Immature natural killer cell (primary cell): ENCODE measurements at regions not wholly inside any gene's neighbourhood (a gene's known extent, or its start where the extent isn't known, plus 50 kb on each side); places are given as distances from the start of the nearest gene placed in this dataset.

Source experiments
- DNase-seq, 3 donors: peaks; one replicate each; pipeline ENCODE4 v3.0.0; 2022; ENCODE audit warnings: mixed read lengths in 1 of 3
- H3K27ac Mint-ChIP-seq, 6 donors: one replicate each; pipeline ENCODE4 v1.8.0; 2020; ENCODE audit warnings: mixed read lengths in 6 of 6, mild to moderate bottlenecking in 5 of 6, inconsistent platforms in 4 of 6, moderate library complexity in 3 of 6
- H3K27me3 Mint-ChIP-seq, 3 donors: one replicate each; pipeline ENCODE4 v1.8.0; 2020 to 2021; ENCODE audit warnings: low read depth in 3 of 3, mild to moderate bottlenecking in 3 of 3, mixed read lengths in 3 of 3, moderate library complexity in 3 of 3, inconsistent platforms in 1 of 3
- H3K36me3 Mint-ChIP-seq, 3 donors: one replicate each; pipeline ENCODE4 v1.8.0; 2020; ENCODE audit warnings: mixed read lengths in 3 of 3, inconsistent platforms in 2 of 3, mild to moderate bottlenecking in 2 of 3
- H3K4me1 Mint-ChIP-seq, 2 donors: one replicate each; pipeline ENCODE4 v1.8.0; 2020; ENCODE audit warnings: inconsistent platforms in 2 of 2, mild to moderate bottlenecking in 2 of 2, mixed read lengths in 2 of 2, moderate library complexity in 1 of 2
- H3K4me3 Mint-ChIP-seq, 5 donors: one replicate each; pipeline ENCODE4 v1.8.0; 2020; ENCODE audit warnings: mild to moderate bottlenecking in 5 of 5, mixed read lengths in 5 of 5, inconsistent platforms in 3 of 5, moderate library complexity in 3 of 5
- H3K9me3 Mint-ChIP-seq, 6 donors: one replicate each; pipeline ENCODE4 v1.8.0; 2020; ENCODE audit warnings: mild to moderate bottlenecking in 6 of 6, mixed read lengths in 6 of 6, inconsistent platforms in 4 of 6, moderate library complexity in 3 of 6

DNA sequence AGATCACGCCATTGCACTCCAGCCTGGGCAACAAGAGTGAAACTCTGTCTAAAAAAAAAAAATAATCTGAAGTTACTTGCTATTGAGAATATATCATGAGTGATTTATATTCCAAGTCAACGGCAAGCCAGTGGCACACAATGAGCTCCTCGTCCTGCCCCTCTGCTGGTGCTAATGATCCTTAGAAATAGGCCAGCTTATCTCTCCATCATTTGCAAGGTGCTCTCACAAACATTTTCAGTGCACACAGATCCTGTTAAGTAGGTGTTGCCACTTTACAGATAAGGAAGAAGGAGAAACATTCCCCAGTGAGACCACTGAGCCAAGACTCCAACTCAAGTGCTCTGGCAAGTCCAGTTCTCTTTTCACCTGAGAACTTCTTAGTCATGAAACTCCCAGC is 91.3 kb upstream of the GPR45 start:
- no peak overlapping the region for H3K4me3 Mint-ChIP-seq
- peaks cover 4 to 7% (median 4%) of the 10 kb centered on the region in 3 donors for H3K27me3 Mint-ChIP-seq
- no peaks in the 10 kb centered on the region for H3K36me3 Mint-ChIP-seq
- DNase-seq, result no peak
- H3K9me3 Mint-ChIP-seq, result peaks cover 0 to 2% (median 0%) of the 10 kb centered on the region in 6 donors
- H3K4me1 Mint-ChIP-seq, result no peaks in the 10 kb centered on the region
- H3K27ac Mint-ChIP-seq, result no peak overlapping the region

- Mint-ChIP-seq H3K27me3 (peaks cover 7 to 12% (median 12%) of the 10 kb centered on the region in 3 donors), H3K4me3 (no peak overlapping the region), H3K27ac (no peak overlapping the region)
These were observed 87.3 kb upstream of the GPR45 start for GRCh38 chr2:105154119-105154818.

GRCh38 chr2:105156166-105156565 is 85.4 kb upstream of the GPR45 start:
- Mint-ChIP-seq H3K4me1 (no peaks in the 10 kb centered on the region), H3K27me3 (peaks cover 7 to 14% (median 10%) of the 10 kb centered on the region in 3 donors)

More at GRCh38 chr2:105154119-105154818, 87.3 kb upstream of the GPR45 start:
- H3K4me1 Mint-ChIP-seq, result no peaks in the 10 kb centered on the region
- peaks cover 3 to 24% (median 21%) of the 10 kb centered on the region in 6 donors for H3K9me3 Mint-ChIP-seq
- DNase-seq, result no peak
- peaks cover 0 to 13% (median 7%) of the 10 kb centered on the region in 3 donors for H3K36me3 Mint-ChIP-seq

GRCh38 chr2:105158002-105158401 is 83.5 kb upstream of the GPR45 start:
- Mint-ChIP-seq H3K36me3 (peaks cover 0 to 13% (median 7%) of the 10 kb centered on the region in 3 donors), H3K4me3 (no peak overlapping the region), H3K9me3 (peaks cover 3 to 24% (median 21%) of the 10 kb centered on the region in 6 donors), H3K4me1 (no peaks in the 10 kb centered on the region), H3K27ac (no peak overlapping the region), H3K27me3 (peaks cover 6 to 14% (median 8%) of the 10 kb centered on the region in 3 donors)
- no peak for DNase-seq

More at GRCh38 chr2:105156166-105156565, 85.4 kb upstream of the GPR45 start:
- DNase-seq, result no peak
- Mint-ChIP-seq H3K9me3 (peaks cover 3 to 24% (median 21%) of the 10 kb centered on the region in 6 donors), H3K36me3 (peaks cover 0 to 13% (median 7%) of the 10 kb centered on the region in 3 donors), H3K27ac (no peak overlapping the region), H3K4me3 (no peak overlapping the region)

DNA sequence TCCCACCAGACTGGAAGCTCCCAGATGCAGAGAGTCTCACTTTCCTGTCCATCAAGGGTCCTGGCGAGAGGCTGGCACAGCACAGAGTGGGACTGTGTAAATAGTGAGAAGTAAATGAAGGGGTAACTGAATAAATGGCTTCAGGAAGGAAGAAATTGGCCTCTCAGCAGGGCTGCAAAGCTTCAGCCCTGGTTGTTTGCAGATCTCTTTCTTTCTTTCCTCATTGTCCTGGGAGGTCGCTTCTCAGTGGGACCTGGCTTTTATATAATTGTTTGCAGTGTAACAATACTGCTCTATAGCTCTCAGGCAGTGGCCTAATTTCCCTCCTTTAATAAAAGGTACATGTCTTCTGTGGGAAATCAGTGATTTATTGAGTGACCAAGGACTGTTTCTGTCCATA is 74.9 kb upstream of the GPR45 start:
- Mint-ChIP-seq H3K36me3 (no peaks in the 10 kb centered on the region), H3K9me3 (no peaks in the 10 kb centered on the region)
- DNase-seq, result no peak

DNA sequence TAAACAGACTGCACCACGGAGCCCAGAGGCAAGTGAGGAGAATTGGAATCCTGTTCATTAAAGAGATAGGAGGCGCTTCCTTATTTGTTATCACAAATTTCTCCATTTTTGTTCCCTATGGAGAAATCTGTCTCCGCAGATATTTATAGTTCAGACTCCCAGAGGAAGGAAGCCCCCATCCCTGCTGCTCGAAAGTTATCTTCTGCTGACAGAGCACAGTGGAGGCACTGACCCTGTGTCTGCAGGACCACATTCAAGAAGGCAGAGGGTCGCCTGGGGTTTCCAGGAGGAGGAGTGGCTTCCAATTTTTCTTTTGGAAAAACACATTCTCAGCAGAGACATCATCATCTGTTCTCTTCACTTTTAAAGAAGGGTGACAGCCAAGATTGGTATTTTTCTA is 73.0 kb upstream of the GPR45 start:
- Mint-ChIP-seq H3K9me3 (no peaks in the 10 kb centered on the region), H3K4me1 (peaks cover 0 to under 1% of the 10 kb centered on the region in 2 donors), H3K36me3 (no peaks in the 10 kb centered on the region), H3K4me3 (no peak overlapping the region), H3K27me3 (peaks cover 0 to 1% (median 0%) of the 10 kb centered on the region in 3 donors), H3K27ac (no peak overlapping the region)
- no peak for DNase-seq

More for the DNA sequence above, 74.9 kb upstream of the GPR45 start:
- Mint-ChIP-seq H3K4me1 (no peaks in the 10 kb centered on the region), H3K27me3 (peaks cover 0 to 1% (median 0%) of the 10 kb centered on the region in 3 donors), H3K27ac (no peak overlapping the region), H3K4me3 (no peak overlapping the region)

DNA sequence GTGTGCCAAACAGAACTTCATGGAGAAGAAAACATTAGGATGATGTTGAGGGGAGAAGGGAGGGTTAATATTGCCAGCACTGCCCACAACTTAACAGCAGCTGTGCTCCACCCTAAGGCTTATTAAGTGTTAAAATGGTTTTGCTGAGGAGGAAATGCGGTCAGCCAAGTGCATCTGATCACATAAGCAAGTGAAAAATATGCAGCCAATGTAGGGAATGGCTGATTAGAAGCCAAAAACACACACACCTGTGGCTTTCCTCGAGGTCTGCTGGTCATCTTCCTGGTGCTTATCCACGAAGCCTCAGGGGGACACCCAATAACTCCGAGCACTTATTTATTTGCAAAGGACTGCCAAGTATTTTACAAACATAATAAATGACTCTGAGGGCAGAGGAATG is 66.3 kb upstream of the GPR45 start:
- peaks cover 27 to 29% of the 10 kb centered on the region in 2 donors for H3K4me1 Mint-ChIP-seq
- H3K4me3 Mint-ChIP-seq, result peak overlapping the region; percentile 31 to 78 (median 56)
- H3K36me3 Mint-ChIP-seq, result no peaks in the 10 kb centered on the region
- peaks cover 0 to 3% (median 0%) of the 10 kb centered on the region in 3 donors for H3K27me3 Mint-ChIP-seq
- peak in 1 of 3 donors; percentile 16 for DNase-seq
- peak overlapping the region in 3 of 6 donors; percentile 44 to 71 (median 68) for H3K27ac Mint-ChIP-seq
- no peaks in the 10 kb centered on the region for H3K9me3 Mint-ChIP-seq

GRCh38 chr2:105176429-105176828 is 65.1 kb upstream of the GPR45 start:
- Mint-ChIP-seq H3K9me3 (no peaks in the 10 kb centered on the region), H3K36me3 (no peaks in the 10 kb centered on the region), H3K27me3 (peaks cover 0 to 3% (median 0%) of the 10 kb centered on the region in 3 donors), H3K27ac (peak overlapping the region in 2 of 6 donors; percentile 68 to 71), H3K4me3 (peak overlapping the region in 1 of 5 donors; percentile 78), H3K4me1 (peaks cover 27 to 29% of the 10 kb centered on the region in 2 donors)
- no peak for DNase-seq

DNA sequence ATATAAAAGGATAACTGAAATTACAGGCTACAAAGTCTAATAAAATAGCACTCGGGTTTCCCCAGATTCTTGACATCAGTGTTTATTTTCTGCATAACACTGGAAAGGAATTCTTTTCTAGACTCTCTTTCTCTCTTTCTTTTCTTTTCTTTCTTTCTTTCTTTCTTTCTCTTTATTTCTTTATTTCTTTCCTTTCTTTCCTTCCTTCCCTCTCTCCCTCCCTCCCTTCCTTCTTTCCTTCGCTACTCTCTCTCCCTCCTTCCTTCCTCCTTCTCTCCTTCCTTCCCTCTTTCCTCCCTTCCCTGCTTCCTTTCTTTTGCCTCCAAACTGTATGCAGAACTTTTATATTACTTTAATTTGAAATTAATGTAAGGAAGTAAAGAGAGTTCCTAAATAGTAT is 64.5 kb upstream of the GPR45 start:
- H3K4me3 Mint-ChIP-seq, result no peak overlapping the region
- H3K27me3 Mint-ChIP-seq, result peaks cover 0 to 3% (median 0%) of the 10 kb centered on the region in 3 donors
- H3K4me1 Mint-ChIP-seq, result peaks cover 27 to 29% of the 10 kb centered on the region in 2 donors
- DNase-seq, result no peak
- H3K36me3 Mint-ChIP-seq, result no peaks in the 10 kb centered on the region
- peak overlapping the region in 1 of 6 donors; percentile 69 for H3K27ac Mint-ChIP-seq
- H3K9me3 Mint-ChIP-seq, result no peaks in the 10 kb centered on the region

DNA sequence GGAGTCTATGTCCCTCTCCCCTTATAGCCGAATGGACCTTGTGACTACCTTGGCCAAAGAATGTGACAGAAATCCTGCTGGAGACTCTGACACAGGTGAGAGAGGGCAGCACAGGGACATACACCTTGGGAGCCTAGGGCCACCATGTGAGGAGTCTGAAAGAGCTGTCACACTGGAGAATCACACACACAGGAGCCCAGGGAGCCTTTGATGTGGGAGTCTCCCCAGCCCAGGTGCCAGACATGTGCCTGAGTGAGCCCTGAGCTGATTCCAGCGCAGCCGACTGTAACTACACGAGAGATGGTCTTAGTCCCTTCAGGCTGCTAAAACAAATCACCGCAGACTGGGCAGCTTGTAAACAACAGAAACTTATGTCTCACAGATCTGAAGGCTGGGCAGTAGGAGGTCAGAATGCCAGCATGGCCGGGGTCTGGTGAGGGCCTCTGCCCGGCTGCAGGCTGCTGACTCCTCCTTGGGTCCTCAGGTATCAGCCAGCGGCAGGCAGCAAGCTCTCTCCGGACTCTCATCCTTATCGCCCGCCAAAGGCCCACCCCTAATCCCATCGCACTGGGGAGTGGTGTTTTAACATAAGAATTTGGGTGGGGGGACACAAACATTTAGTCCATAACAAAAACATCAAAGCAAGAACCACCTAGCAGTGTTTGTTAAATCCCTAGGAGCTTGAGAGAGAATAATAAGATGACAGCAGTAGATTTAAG is 63.8 kb upstream of the GPR45 start:
- no peaks in the 10 kb centered on the region for H3K36me3 Mint-ChIP-seq
- H3K4me1 Mint-ChIP-seq, result peaks cover 27 to 29% of the 10 kb centered on the region in 2 donors
- H3K9me3 Mint-ChIP-seq, result no peaks in the 10 kb centered on the region
- no peak for DNase-seq
- peaks cover 0 to 3% (median 0%) of the 10 kb centered on the region in 3 donors for H3K27me3 Mint-ChIP-seq
- no peak overlapping the region for H3K27ac Mint-ChIP-seq
- H3K4me3 Mint-ChIP-seq, result no peak overlapping the region

DNA sequence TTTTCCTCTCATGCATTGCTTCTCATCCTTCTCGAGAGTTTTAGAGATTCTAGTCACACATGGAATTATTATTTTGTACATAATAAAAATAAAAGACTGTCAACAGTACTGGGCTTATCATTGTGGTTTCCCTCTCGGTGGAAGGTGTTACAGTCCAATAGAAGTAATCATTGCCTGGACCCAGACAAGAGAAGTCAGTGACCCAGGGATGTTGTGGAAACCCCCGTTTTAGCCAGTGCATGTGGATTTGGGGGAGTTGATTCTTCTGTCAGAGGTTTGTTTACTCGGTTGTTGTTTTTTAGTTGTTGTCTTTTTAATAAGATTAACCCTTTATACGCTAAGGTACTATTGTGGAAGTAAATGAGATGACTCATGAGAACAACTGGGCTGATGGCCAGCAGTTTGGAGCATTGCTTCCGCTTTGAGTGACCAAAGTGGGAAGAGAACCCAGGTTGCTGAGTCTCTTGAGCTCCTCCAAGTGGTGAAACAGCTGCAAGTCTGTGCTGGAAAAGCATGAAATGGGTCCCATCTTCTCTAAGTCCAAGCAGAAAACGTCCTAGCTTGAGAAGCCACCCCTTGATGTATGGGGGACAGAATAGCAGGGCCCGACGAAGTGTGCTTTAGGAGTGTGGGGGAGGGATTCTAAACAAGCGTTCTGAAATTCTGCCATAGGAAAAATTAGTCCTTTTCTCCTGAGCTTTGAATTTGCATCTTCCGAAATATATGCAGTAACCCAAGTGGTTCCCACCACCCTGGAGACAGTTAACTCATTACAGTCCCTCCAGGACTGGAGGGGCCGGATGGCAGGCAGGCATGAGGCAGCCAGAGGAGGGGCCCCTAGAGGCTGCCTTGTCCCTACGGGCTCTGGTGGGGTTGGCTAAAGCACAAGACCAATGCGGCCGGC is 61.8 kb upstream of the GPR45 start:
- no peaks in the 10 kb centered on the region for H3K36me3 Mint-ChIP-seq
- H3K27ac Mint-ChIP-seq, result no peak overlapping the region
- peaks cover 0 to 2% (median 2%) of the 10 kb centered on the region in 3 donors for H3K27me3 Mint-ChIP-seq
- H3K9me3 Mint-ChIP-seq, result no peaks in the 10 kb centered on the region
- no peak overlapping the region for H3K4me3 Mint-ChIP-seq
- DNase-seq, result no peak
- peaks cover 16 to 17% of the 10 kb centered on the region in 2 donors for H3K4me1 Mint-ChIP-seq

GRCh38 chr2:105180491-105180972 is 61.0 kb upstream of the GPR45 start:
- H3K27ac Mint-ChIP-seq, result peak overlapping the region in 1 of 6 donors; percentile 11
- H3K4me1 Mint-ChIP-seq, result peaks cover 8 to 9% of the 10 kb centered on the region in 2 donors
- no peak for DNase-seq
- H3K9me3 Mint-ChIP-seq, result no peaks in the 10 kb centered on the region
- no peaks in the 10 kb centered on the region for H3K36me3 Mint-ChIP-seq
- H3K4me3 Mint-ChIP-seq, result no peak overlapping the region
- peaks cover 0 to 2% (median 2%) of the 10 kb centered on the region in 3 donors for H3K27me3 Mint-ChIP-seq

DNA sequence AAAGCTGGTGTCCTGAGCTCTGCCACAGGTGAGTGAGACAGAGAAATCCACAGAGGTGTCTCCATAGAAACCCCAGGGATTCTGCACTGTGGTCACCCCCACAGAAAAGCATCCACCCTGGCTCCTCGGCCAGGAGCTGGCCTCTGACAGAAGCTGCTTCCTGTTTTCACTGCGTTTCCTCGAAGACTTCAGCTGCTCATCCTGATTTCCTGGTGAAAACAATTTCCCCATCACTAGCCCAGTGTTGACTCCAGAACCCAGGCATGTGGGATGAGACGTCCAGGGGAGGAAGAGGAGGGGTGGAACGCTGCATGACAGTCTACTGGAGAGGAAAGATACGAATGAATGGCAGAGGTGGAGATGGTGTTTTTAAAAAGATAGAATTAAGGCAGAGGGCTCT is 60.3 kb upstream of the GPR45 start:
- no peaks in the 10 kb centered on the region for H3K36me3 Mint-ChIP-seq
- peaks cover 0 to 2% (median 2%) of the 10 kb centered on the region in 3 donors for H3K27me3 Mint-ChIP-seq
- H3K27ac Mint-ChIP-seq, result no peak overlapping the region
- H3K9me3 Mint-ChIP-seq, result no peaks in the 10 kb centered on the region
- peaks cover under 1 to 2% of the 10 kb centered on the region in 2 donors for H3K4me1 Mint-ChIP-seq
- DNase-seq, result no peak
- no peak overlapping the region for H3K4me3 Mint-ChIP-seq
